ENCODE measurements at regions not wholly inside any gene's neighbourhood (a gene's known extent, or its start where the extent isn't known, plus 50 kb on each side); places are given as distances from the start of the nearest gene placed in this dataset.

GRCh38 chr1:87926131-87926830, 597.6 kb downstream of the LMO4 start:
- DNase-seq (ENCODE audit: low read depth): no peak

GRCh38 chr1:87926921-87927320, 598.2 kb downstream of the LMO4 start:
- DNase-seq (ENCODE audit: low read depth): no peak

GRCh38 chr1:87927391-87928280, 599.0 kb downstream of the LMO4 start:
- no peak for DNase-seq (ENCODE audit: low read depth)

- DNase-seq (ENCODE audit: low read depth): no peak
Observed at GRCh38 chr1:87928623-87929022, 599.9 kb downstream of the LMO4 start.

- no peak for DNase-seq (ENCODE audit: low read depth)
Observed at GRCh38 chr1:87929906-87930305, 601.2 kb downstream of the LMO4 start.

GRCh38 chr1:87930796-87931195, 602.1 kb downstream of the LMO4 start:
- DNase-seq (ENCODE audit: low read depth): no peak

GRCh38 chr1:87933171-87933570, 604.5 kb downstream of the LMO4 start:
- no peak for DNase-seq (ENCODE audit: low read depth)

- DNase-seq (ENCODE audit: low read depth): no peak
Observed at GRCh38 chr1:87935130-87935529, 606.5 kb downstream of the LMO4 start.

GRCh38 chr1:87937831-87938395, 609.2 kb downstream of the LMO4 start:
- no peak for DNase-seq (ENCODE audit: low read depth)

- no peak for DNase-seq (ENCODE audit: low read depth)
Observed at GRCh38 chr1:87938631-87939030, 610.0 kb downstream of the LMO4 start.

- DNase-seq (ENCODE audit: low read depth): no peak
Observed at GRCh38 chr1:87939444-87939843, 610.8 kb downstream of the LMO4 start.

GRCh38 chr1:87940421-87940820, 611.7 kb downstream of the LMO4 start:
- DNase-seq (ENCODE audit: low read depth): no peak

- DNase-seq (ENCODE audit: low read depth): no peak
Observed at GRCh38 chr1:87941337-87941946, 612.8 kb downstream of the LMO4 start.

GRCh38 chr1:87942165-87942564, 613.5 kb downstream of the LMO4 start:
- DNase-seq (ENCODE audit: low read depth): no peak

- no peak for DNase-seq (ENCODE audit: low read depth)
Observed at GRCh38 chr1:87949711-87950110, 621.0 kb downstream of the LMO4 start.

- no peak for DNase-seq (ENCODE audit: low read depth)
Observed at GRCh38 chr1:87950369-87950768, 621.7 kb downstream of the LMO4 start.

GRCh38 chr1:87951409-87951808, 622.7 kb downstream of the LMO4 start:
- DNase-seq (ENCODE audit: low read depth): no peak

- no peak for DNase-seq (ENCODE audit: low read depth)
Observed at GRCh38 chr1:87951852-87952251, 623.2 kb downstream of the LMO4 start.

- no peak for DNase-seq (ENCODE audit: low read depth)
Observed at GRCh38 chr1:87953121-87953520, 624.4 kb downstream of the LMO4 start.

- peak; percentile 44 for DNase-seq (ENCODE audit: low read depth)
Observed at GRCh38 chr1:87953732-87954344, 625.2 kb downstream of the LMO4 start.

GRCh38 chr1:87955038-87955437, 626.4 kb downstream of the LMO4 start:
- no peak for DNase-seq (ENCODE audit: low read depth)

- DNase-seq (ENCODE audit: low read depth): no peak
Observed at GRCh38 chr1:87956072-87956471, 627.4 kb downstream of the LMO4 start.

All from activated T-cell treated with anti-CD3 and anti-CD28 coated beads for 24 hours (primary cell).